ENCODE measurements at regions not wholly inside any gene's neighbourhood (a gene's known extent, or its start where the extent isn't known, plus 50 kb on each side); places are given as distances from the start of the nearest gene placed in this dataset.

- H3K4me3 Mint-ChIP-seq (ENCODE audit: unreplicated experiment): no peak overlapping the region
- H3K36me3 Mint-ChIP-seq (ENCODE audit: low read depth): no peaks in the 10 kb centered on the region
- no peaks in the 10 kb centered on the region for H3K9me3 Mint-ChIP-seq (ENCODE audit: low read depth)
- no peak for TF ChIP-seq CTCF (IDR thresholded peaks at IDR 0.05)
- DNase-seq (ENCODE audit: low spot score): no peak
- H3K4me1 Mint-ChIP-seq (ENCODE audit: low read depth): peaks cover 7% of the 10 kb centered on the region
- H3K27ac Mint-ChIP-seq (ENCODE audit: unreplicated experiment): no peak overlapping the region
- H3K27me3 Mint-ChIP-seq (ENCODE audit: low read depth): peaks cover under 1% of the 10 kb centered on the region
Observed at GRCh38 chr2:147198651-147199171, 646.1 kb upstream of the ACVR2A start.

- Mint-ChIP-seq H3K9me3 (ENCODE audit: low read depth) (no peaks in the 10 kb centered on the region), H3K4me1 (ENCODE audit: low read depth) (peaks cover 6% of the 10 kb centered on the region), H3K36me3 (ENCODE audit: low read depth) (no peaks in the 10 kb centered on the region), H3K4me3 (ENCODE audit: unreplicated experiment) (no peak overlapping the region), H3K27me3 (ENCODE audit: low read depth) (peaks cover 3% of the 10 kb centered on the region), H3K27ac (ENCODE audit: unreplicated experiment) (no peak overlapping the region)
- no peak for DNase-seq (ENCODE audit: low spot score)
- no peak for TF ChIP-seq CTCF (IDR thresholded peaks at IDR 0.05)
Observed at GRCh38 chr2:147197754-147198483, 646.9 kb upstream of the ACVR2A start.

- Mint-ChIP-seq H3K27me3 (ENCODE audit: low read depth) (peaks cover 4% of the 10 kb centered on the region), H3K36me3 (ENCODE audit: low read depth) (peaks cover 5% of the 10 kb centered on the region), H3K4me3 (ENCODE audit: unreplicated experiment) (no peak overlapping the region), H3K4me1 (ENCODE audit: low read depth) (no peaks in the 10 kb centered on the region), H3K27ac (ENCODE audit: unreplicated experiment) (no peak overlapping the region), H3K9me3 (ENCODE audit: low read depth) (peaks cover 29% of the 10 kb centered on the region)
- TF ChIP-seq CTCF (IDR thresholded peaks at IDR 0.05): no peak
- no peak for DNase-seq (ENCODE audit: low spot score)
Observed at GRCh38 chr2:147182260-147182659, 662.6 kb upstream of the ACVR2A start.

- DNase-seq (ENCODE audit: low spot score): no peak
- peaks cover 29% of the 10 kb centered on the region for H3K9me3 Mint-ChIP-seq (ENCODE audit: low read depth)
- peaks cover 5% of the 10 kb centered on the region for H3K36me3 Mint-ChIP-seq (ENCODE audit: low read depth)
- no peak overlapping the region for H3K4me3 Mint-ChIP-seq (ENCODE audit: unreplicated experiment)
- TF ChIP-seq CTCF (IDR thresholded peaks at IDR 0.05): no peak
- no peaks in the 10 kb centered on the region for H3K4me1 Mint-ChIP-seq (ENCODE audit: low read depth)
- peaks cover 4% of the 10 kb centered on the region for H3K27me3 Mint-ChIP-seq (ENCODE audit: low read depth)
- no peak overlapping the region for H3K27ac Mint-ChIP-seq (ENCODE audit: unreplicated experiment)
Observed at GRCh38 chr2:147181351-147182029, 663.3 kb upstream of the ACVR2A start.

GRCh38 chr2:147177071-147177857 is 667.6 kb upstream of the ACVR2A start:
- Mint-ChIP-seq H3K36me3 (ENCODE audit: low read depth) (no peaks in the 10 kb centered on the region), H3K9me3 (ENCODE audit: low read depth) (peaks cover 12% of the 10 kb centered on the region), H3K4me3 (ENCODE audit: unreplicated experiment) (no peak overlapping the region), H3K27me3 (ENCODE audit: low read depth) (peaks cover 4% of the 10 kb centered on the region), H3K27ac (ENCODE audit: unreplicated experiment) (no peak overlapping the region), H3K4me1 (ENCODE audit: low read depth) (no peaks in the 10 kb centered on the region)
- TF ChIP-seq CTCF (IDR thresholded peaks at IDR 0.05): no peak
- DNase-seq (ENCODE audit: low spot score): no peak
